HG03432 (cell line): ENCODE measurements at regions not wholly inside any gene's neighbourhood (a gene's known extent, or its start where the extent isn't known, plus 50 kb on each side); places are given as distances from the start of the nearest gene placed in this dataset.

Experiments used
- ATAC-seq: cut with Tn5 transposase; IDR thresholded peaks from one replicate; pipeline ENCODE4 v1.9.1; 2021; ENCODE audit warnings: mild to moderate bottlenecking, moderate library complexity; ENCODE audit not compliant: unreplicated experiment

- ATAC-seq: no peak
Observed at GRCh38 chr22:48553694-48554308, 1273.9 kb downstream of the BRD1 start.

- no peak for ATAC-seq
Observed at GRCh38 chr22:48553119-48553518, 1274.6 kb downstream of the BRD1 start.

- no peak for ATAC-seq
Observed at GRCh38 chr22:48551716-48552268, 1275.9 kb downstream of the BRD1 start.

GRCh38 chr22:48551061-48551460 is 1276.6 kb downstream of the BRD1 start:
- ATAC-seq: no peak

- no peak for ATAC-seq
Observed at GRCh38 chr22:48548391-48548790, 1279.3 kb downstream of the BRD1 start.

- ATAC-seq: no peak
Observed at GRCh38 chr22:48547971-48548370, 1279.7 kb downstream of the BRD1 start.

- no peak for ATAC-seq
Observed at GRCh38 chr22:48546653-48547424, 1280.8 kb downstream of the BRD1 start.

GRCh38 chr22:48545987-48546386 is 1281.7 kb downstream of the BRD1 start:
- ATAC-seq: no peak

GRCh38 chr22:48541401-48542098 is 1286.1 kb downstream of the BRD1 start:
- no peak for ATAC-seq

GRCh38 chr22:48539261-48539660 is 1288.4 kb downstream of the BRD1 start:
- no peak for ATAC-seq

GRCh38 chr22:48538291-48538820 is 1289.3 kb downstream of the BRD1 start:
- ATAC-seq: no peak

- no peak for ATAC-seq
Observed at GRCh38 chr22:48537343-48537680, 1290.4 kb downstream of the BRD1 start.

- no peak for ATAC-seq
Observed at GRCh38 chr22:48536541-48537342, 1290.9 kb downstream of the BRD1 start.

- no peak for ATAC-seq
Observed at GRCh38 chr22:48535868-48536540, 1291.7 kb downstream of the BRD1 start.

- ATAC-seq: no peak
Observed at GRCh38 chr22:48534395-48534958, 1293.2 kb downstream of the BRD1 start.

GRCh38 chr22:48532986-48533385 is 1294.7 kb downstream of the BRD1 start:
- no peak for ATAC-seq

GRCh38 chr22:48531761-48532435 is 1295.8 kb downstream of the BRD1 start:
- no peak for ATAC-seq

GRCh38 chr22:48531108-48531507 is 1296.6 kb downstream of the BRD1 start:
- no peak for ATAC-seq

- ATAC-seq: no peak
Observed at GRCh38 chr22:48530666-48531065, 1297.0 kb downstream of the BRD1 start.
